H7 (cell line): ENCODE measurements at regions not wholly inside any gene's neighbourhood (a gene's known extent, or its start where the extent isn't known, plus 50 kb on each side); places are given as distances from the start of the nearest gene placed in this dataset.
A peak's percentile ranks its signal among the peaks of the same experiment; 100 is the strongest.

ENCODE experiments used
- DNase-seq: peaks from one replicate; pipeline ENCODE4 v3.0.0; 2012
- H3K27me3 ChIP-seq: 2 replicates; pipeline ENCODE4 v1.6.0; 2011; ENCODE audit warnings: mild to moderate bottlenecking, low read length; ENCODE audit not compliant: control insufficient read depth, insufficient read depth
- H3K36me3 ChIP-seq: replicated peaks from 2 replicates; pipeline ENCODE4 v1.5.1; 2011; ENCODE audit warnings: low read length; ENCODE audit not compliant: control insufficient read depth, insufficient read depth
- H3K4me3 ChIP-seq: 2 replicates; pipeline ENCODE4 v1.5.1; 2011; ENCODE audit warnings: low read depth, mild to moderate bottlenecking, control low read depth, low read length, moderate library complexity; ENCODE audit not compliant: insufficient read depth

- DNase-seq: no peak
- Histone ChIP-seq H3K27me3 (no peaks in the 10 kb centered on the region; the same call in 1 of the 2 replicates), H3K4me3 (no peak overlapping the region), H3K36me3 (no peaks in the 10 kb centered on the region)
Observed at GRCh38 chr9:95776176-95776575, 99.3 kb upstream of the ERCC6L2 start.

GRCh38 chr9:95775191-95775590, 100.3 kb upstream of the ERCC6L2 start:
- H3K36me3 ChIP-seq: no peaks in the 10 kb centered on the region
- no peak overlapping the region for H3K4me3 ChIP-seq
- no peak for DNase-seq
- H3K27me3 ChIP-seq: no peaks in the 10 kb centered on the region; the same call in 1 of the 2 replicates

- Histone ChIP-seq H3K36me3 (no peaks in the 10 kb centered on the region), H3K4me3 (no peak overlapping the region), H3K27me3 (no peaks in the 10 kb centered on the region; the same call in 1 of the 2 replicates)
- DNase-seq: no peak
Observed at GRCh38 chr9:95773053-95773418, 102.5 kb upstream of the ERCC6L2 start.

- Histone ChIP-seq H3K4me3 (no peak overlapping the region), H3K27me3 (no peaks in the 10 kb centered on the region; the same call in 1 of the 2 replicates), H3K36me3 (no peaks in the 10 kb centered on the region)
- peak; percentile 81 for DNase-seq
Observed at GRCh38 chr9:95772320-95773052, 103.0 kb upstream of the ERCC6L2 start.

GRCh38 chr9:95771556-95772246, 103.8 kb upstream of the ERCC6L2 start:
- H3K27me3 ChIP-seq: no peaks in the 10 kb centered on the region; the same call in 1 of the 2 replicates
- no peaks in the 10 kb centered on the region for H3K36me3 ChIP-seq
- DNase-seq: peak; percentile 56
- H3K4me3 ChIP-seq: no peak overlapping the region

GRCh38 chr9:95770653-95771131, 104.8 kb upstream of the ERCC6L2 start:
- H3K4me3 ChIP-seq: no peak overlapping the region
- peak; percentile 74 for DNase-seq
- no peaks in the 10 kb centered on the region for H3K36me3 ChIP-seq
- no peaks in the 10 kb centered on the region; the same call in 1 of the 2 replicates for H3K27me3 ChIP-seq

GRCh38 chr9:95769909-95770433, 105.5 kb upstream of the ERCC6L2 start:
- DNase-seq: no peak
- H3K4me3 ChIP-seq: no peak overlapping the region
- no peaks in the 10 kb centered on the region; the same call in 1 of the 2 replicates for H3K27me3 ChIP-seq
- H3K36me3 ChIP-seq: no peaks in the 10 kb centered on the region

- no peak for DNase-seq
- no peaks in the 10 kb centered on the region for H3K36me3 ChIP-seq
- H3K27me3 ChIP-seq: no peaks in the 10 kb centered on the region; the same call in 1 of the 2 replicates
- H3K4me3 ChIP-seq: no peak overlapping the region
Observed at GRCh38 chr9:95769473-95769872, 106.0 kb upstream of the ERCC6L2 start.

GRCh38 chr9:95766906-95767305, 108.6 kb upstream of the ERCC6L2 start:
- Histone ChIP-seq H3K27me3 (no peaks in the 10 kb centered on the region), H3K4me3 (no peak overlapping the region), H3K36me3 (no peaks in the 10 kb centered on the region)
- peak; percentile 53 for DNase-seq

GRCh38 chr9:95764533-95765319, 110.8 kb upstream of the ERCC6L2 start:
- no peak for DNase-seq
- H3K36me3 ChIP-seq: no peaks in the 10 kb centered on the region
- H3K4me3 ChIP-seq: no peak overlapping the region
- H3K27me3 ChIP-seq: no peaks in the 10 kb centered on the region

GRCh38 chr9:95763983-95764382, 111.5 kb upstream of the ERCC6L2 start:
- DNase-seq: no peak

GRCh38 chr9:95763006-95763405, 112.5 kb upstream of the ERCC6L2 start:
- Histone ChIP-seq H3K27me3 (no peaks in the 10 kb centered on the region), H3K36me3 (no peaks in the 10 kb centered on the region), H3K4me3 (no peak overlapping the region)
- DNase-seq: no peak

More at GRCh38 chr9:95763983-95764382, 111.5 kb upstream of the ERCC6L2 start:
- H3K4me3 ChIP-seq: no peak overlapping the region
- no peaks in the 10 kb centered on the region for H3K36me3 ChIP-seq
- H3K27me3 ChIP-seq: no peaks in the 10 kb centered on the region

- DNase-seq: no peak
- H3K27me3 ChIP-seq: no peaks in the 10 kb centered on the region
- H3K4me3 ChIP-seq: no peak overlapping the region
- H3K36me3 ChIP-seq: no peaks in the 10 kb centered on the region
Observed at GRCh38 chr9:95762322-95762721, 113.2 kb upstream of the ERCC6L2 start.

GRCh38 chr9:95760791-95761190, 114.7 kb upstream of the ERCC6L2 start:
- H3K4me3 ChIP-seq: no peak overlapping the region
- no peak for DNase-seq
- H3K27me3 ChIP-seq: no peaks in the 10 kb centered on the region; the same call in 1 of the 2 replicates
- H3K36me3 ChIP-seq: no peaks in the 10 kb centered on the region
